ENCODE measurements at regions not wholly inside any gene's neighbourhood (a gene's known extent, or its start where the extent isn't known, plus 50 kb on each side); places are given as distances from the start of the nearest gene placed in this dataset.
A peak's percentile ranks its signal among the peaks of the same experiment; 100 is the strongest.
"Not testable (repeated sequence)": the region's sequence is repeated elsewhere in the genome, so short reads cannot be mapped to it uniquely, and the experiment has no call there.

GRCh38 chr7:51860305-51860704, 543.7 kb upstream of the COBL start:
- intact Hi-C loops (cut with DNase I): no loop called here

DNA sequence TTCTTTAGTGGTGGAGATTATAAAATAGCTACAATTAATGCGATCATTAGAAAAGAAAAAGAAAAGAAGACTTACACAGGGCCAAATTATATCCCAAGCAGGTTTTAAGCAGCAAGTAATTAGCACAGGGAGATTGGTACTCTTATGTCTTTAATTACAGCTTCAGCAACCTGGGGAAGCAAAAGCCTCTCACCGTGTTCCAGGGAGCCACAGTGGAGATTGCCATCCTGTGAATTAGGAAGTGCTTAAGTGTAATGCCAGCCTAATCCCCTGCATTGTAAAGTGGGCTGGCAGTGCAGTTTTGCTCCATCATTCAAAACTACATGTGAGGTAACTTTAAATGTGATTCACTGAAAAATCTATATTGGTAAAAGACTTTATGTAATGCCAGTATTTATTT, 533.5 kb upstream of the COBL start:
- intact Hi-C loops (cut with DNase I): no loop called here
- TF ChIP-seq POLR2A (IDR thresholded peaks at IDR 0.05): no peak
- TF ChIP-seq, protein P1, sequence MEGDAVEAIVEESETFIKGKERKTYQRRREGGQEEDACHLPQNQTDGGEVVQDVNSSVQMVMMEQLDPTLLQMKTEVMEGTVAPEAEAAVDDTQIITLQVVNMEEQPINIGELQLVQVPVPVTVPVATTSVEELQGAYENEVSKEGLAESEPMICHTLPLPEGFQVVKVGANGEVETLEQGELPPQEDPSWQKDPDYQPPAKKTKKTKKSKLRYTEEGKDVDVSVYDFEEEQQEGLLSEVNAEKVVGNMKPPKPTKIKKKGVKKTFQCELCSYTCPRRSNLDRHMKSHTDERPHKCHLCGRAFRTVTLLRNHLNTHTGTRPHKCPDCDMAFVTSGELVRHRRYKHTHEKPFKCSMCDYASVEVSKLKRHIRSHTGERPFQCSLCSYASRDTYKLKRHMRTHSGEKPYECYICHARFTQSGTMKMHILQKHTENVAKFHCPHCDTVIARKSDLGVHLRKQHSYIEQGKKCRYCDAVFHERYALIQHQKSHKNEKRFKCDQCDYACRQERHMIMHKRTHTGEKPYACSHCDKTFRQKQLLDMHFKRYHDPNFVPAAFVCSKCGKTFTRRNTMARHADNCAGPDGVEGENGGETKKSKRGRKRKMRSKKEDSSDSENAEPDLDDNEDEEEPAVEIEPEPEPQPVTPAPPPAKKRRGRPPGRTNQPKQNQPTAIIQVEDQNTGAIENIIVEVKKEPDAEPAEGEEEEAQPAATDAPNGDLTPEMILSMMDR (IDR thresholded peaks at IDR 0.05): no peak

More at GRCh38 chr7:51860305-51860704, 543.7 kb upstream of the COBL start:
- TF ChIP-seq POLR2A (IDR thresholded peaks at IDR 0.05): no peak
- TF ChIP-seq, protein P1 (IDR thresholded peaks at IDR 0.05): no peak
- Histone ChIP-seq H3K4me3 (replicated peaks in 1 of 3) (no peak overlapping the region), H3K9me3 (no peaks in the 10 kb centered on the region), H3K27ac (peak overlapping the region in 1 of 3 donors; percentile 24), H3K36me3 (no peaks in the 10 kb centered on the region), H3K4me1 (peaks cover 0 to 16% of the 10 kb centered on the region in 2 donors), H3K27me3 (no peaks in the 10 kb centered on the region)
- DNase-seq: peak; percentile 71 to 75
- 48 to 66% methylated on average over 2 of the region's 2 CpGs for WGBS, 2 donors

DNA sequence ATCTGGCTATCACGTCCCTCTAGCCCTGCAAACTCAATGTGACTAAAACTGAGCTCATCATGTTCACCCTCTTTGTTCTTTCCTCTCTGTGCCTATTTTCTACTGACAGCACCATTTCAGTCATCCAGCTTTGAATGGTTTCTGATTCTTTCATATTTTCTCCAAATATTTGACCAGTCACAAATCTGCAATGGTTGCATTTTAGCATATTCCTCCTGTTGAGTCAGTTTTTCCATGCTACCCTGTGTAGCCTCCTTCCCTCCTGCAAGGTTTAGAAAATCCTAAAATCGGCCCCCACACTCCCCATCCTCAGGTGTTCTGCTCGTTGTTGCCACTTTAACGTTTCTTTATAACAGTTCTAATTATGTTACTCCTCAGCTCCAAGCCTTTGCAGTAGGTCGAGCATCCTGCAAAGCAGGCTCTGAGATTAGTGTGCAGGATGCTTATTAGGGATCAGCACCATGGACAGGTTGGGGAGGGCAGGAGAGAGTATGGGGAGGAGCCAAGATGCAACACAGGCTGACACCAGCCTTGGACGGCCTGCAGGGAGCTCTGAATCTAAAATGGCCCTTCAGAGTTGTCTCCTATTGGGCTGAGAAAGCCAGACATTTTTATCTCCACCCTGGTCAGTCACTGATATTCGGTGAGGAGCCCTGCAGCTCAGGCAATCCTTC, 531.0 kb upstream of the COBL start:
- WGBS, 2 donors: 44 to 48% methylated on average over 6 to 7 of the region's 7 CpGs
- Histone ChIP-seq H3K27ac (no peak overlapping the region), H3K4me1 (no peaks in the 10 kb centered on the region), H3K36me3 (no peaks in the 10 kb centered on the region), H3K9me3 (no peaks in the 10 kb centered on the region), H3K27me3 (no peaks in the 10 kb centered on the region), H3K4me3 (replicated peaks in 1 of 3) (no peak overlapping the region)
- TF ChIP-seq, protein P1 (IDR thresholded peaks at IDR 0.05): no peak
- no peak for TF ChIP-seq POLR2A (IDR thresholded peaks at IDR 0.05)
- no peak for DNase-seq
- intact Hi-C loops (cut with DNase I): no loop called here

More for the DNA sequence above, 533.5 kb upstream of the COBL start:
- 59 to 68% methylated on average over 2 of the region's 2 CpGs for WGBS, 2 donors
- Histone ChIP-seq H3K27ac (no peak overlapping the region), H3K9me3 (no peaks in the 10 kb centered on the region), H3K4me1 (no peaks in the 10 kb centered on the region), H3K36me3 (no peaks in the 10 kb centered on the region), H3K4me3 (replicated peaks in 1 of 3) (no peak overlapping the region), H3K27me3 (no peaks in the 10 kb centered on the region)
- no peak for DNase-seq

GRCh38 chr7:51839130-51839529, 522.5 kb upstream of the COBL start:
- DNase-seq; H3K27ac ChIP-seq; H3K4me3 ChIP-seq (replicated peaks in 1 of 3); H3K4me1 ChIP-seq; H3K9me3 ChIP-seq; H3K27me3 ChIP-seq; intact Hi-C loops (cut with DNase I); H3K36me3 ChIP-seq: not testable (repeated sequence)
- 92 to 94% methylated on average over 18 of the region's 18 CpGs for WGBS, 2 donors

DNA sequence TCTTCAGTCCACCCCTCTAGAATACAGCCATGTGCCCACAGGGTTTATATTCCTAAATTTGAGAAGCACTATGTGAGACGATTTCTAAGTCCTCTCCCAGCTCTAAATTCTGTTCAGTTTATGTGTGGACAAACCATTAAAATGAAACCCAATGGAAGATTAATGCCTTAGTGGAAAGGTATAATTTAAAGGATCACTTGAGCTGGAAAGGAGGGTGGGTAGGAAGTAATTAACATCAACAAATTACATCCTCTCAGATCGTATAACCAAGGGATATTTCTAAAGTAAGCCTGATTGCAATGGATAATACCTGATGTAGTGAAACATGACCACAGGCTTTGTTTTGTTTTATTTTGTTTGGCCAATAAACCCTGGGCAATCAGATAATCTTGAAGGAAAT, 511.0 kb upstream of the COBL start:
- intact Hi-C loops (cut with DNase I): no loop called here
- Histone ChIP-seq H3K36me3 (no peaks in the 10 kb centered on the region), H3K27me3 (no peaks in the 10 kb centered on the region), H3K9me3 (no peaks in the 10 kb centered on the region), H3K4me1 (no peaks in the 10 kb centered on the region), H3K27ac (no peak overlapping the region), H3K4me3 (replicated peaks in 1 of 3) (no peak overlapping the region)
- WGBS, 2 donors: 60 to 64% methylated on average over 2 of the region's 2 CpGs
- TF ChIP-seq POLR2A (IDR thresholded peaks at IDR 0.05): no peak
- TF ChIP-seq, protein P1 (IDR thresholded peaks at IDR 0.05): no peak
- no peak for DNase-seq

Measured in thyroid gland (tissue), 4 donors.